ENCODE measurements at regions not wholly inside any gene's neighbourhood (a gene's known extent, or its start where the extent isn't known, plus 50 kb on each side); places are given as distances from the start of the nearest gene placed in this dataset.

GRCh38 chr12:4157122-4157521 is 116.4 kb upstream of the CCND2 start:
- no peak for TF ChIP-seq EZH2 (IDR thresholded peaks at IDR 0.05)
- no peak for TF ChIP-seq POLR2AphosphoS5 (IDR thresholded peaks at IDR 0.05; ENCODE audit: borderline replicate concordance, low read depth, low read length)
- no peak for TF ChIP-seq FOXP2 (optimal IDR thresholded peaks at IDR 0.05; ENCODE audit: control extremely low read depth, extremely low read length, insufficient read depth)

Data from SK-N-MC (cell line).